Astrocyte (in vitro differentiated cells and primary cell): ENCODE measurements at regions not wholly inside any gene's neighbourhood (a gene's known extent, or its start where the extent isn't known, plus 50 kb on each side); places are given as distances from the start of the nearest gene placed in this dataset.

ENCODE experiments used
- DNase-seq: peaks from one replicate; pipeline ENCODE4 v3.0.0-alpha.2; 2010; ENCODE audit warnings: low read depth
- FAIRE-seq: peaks from 2 replicates; lab custom pipeline; 2011; peaks lifted over from hg19 to GRCh38; lab: Jason Lieb, UNC
- H2AFZ ChIP-seq: 2 replicates; pipeline ENCODE4 v1.6.0; 2012; ENCODE audit warnings: low read depth, low read length, inconsistent platforms
- H3K27ac ChIP-seq: 2 replicates; pipeline ENCODE4 v1.5.1; 2011; ENCODE audit warnings: low read depth, low read length, inconsistent platforms
- H3K27me3 ChIP-seq: 2 replicates; pipeline ENCODE4 v1.6.0; 2011; ENCODE audit warnings: low read length, inconsistent platforms; ENCODE audit not compliant: insufficient read depth
- H3K36me3 ChIP-seq: 2 replicates; pipeline ENCODE4 v1.5.1; 2011; ENCODE audit warnings: low read length, inconsistent platforms; ENCODE audit not compliant: insufficient read depth
- H3K4me1 ChIP-seq: 2 replicates; pipeline ENCODE4 v1.5.1; 2011; ENCODE audit warnings: low read length, inconsistent platforms; ENCODE audit not compliant: insufficient read depth
- H3K4me2 ChIP-seq: 2 replicates; pipeline ENCODE4 v1.6.0; 2012; ENCODE audit warnings: low read length, inconsistent platforms
- H3K4me3 ChIP-seq: 2 replicates; pipeline ENCODE4 v1.5.1; 2011; ENCODE audit warnings: low read depth, mild to moderate bottlenecking, low read length, inconsistent platforms; ENCODE audit not compliant: insufficient read depth
- H3K79me2 ChIP-seq: 2 replicates; pipeline ENCODE4 v1.6.0; 2012; ENCODE audit warnings: mild to moderate bottlenecking, low read length, inconsistent platforms; ENCODE audit not compliant: insufficient read depth
- H3K9ac ChIP-seq: 2 replicates; pipeline ENCODE4 v1.6.0; 2012; ENCODE audit warnings: mild to moderate bottlenecking, low read length, inconsistent platforms
- H3K9me3 ChIP-seq: 2 replicates; pipeline ENCODE4 v1.5.1; 2012; ENCODE audit warnings: low read depth, mild to moderate bottlenecking, low read length, inconsistent platforms; ENCODE audit not compliant: insufficient read depth
- H4K20me1 ChIP-seq: 2 replicates; pipeline ENCODE4 v1.6.0; 2012; ENCODE audit warnings: low read length, inconsistent platforms; ENCODE audit not compliant: insufficient read depth
- H3K27ac Mint-ChIP-seq: one replicate; pipeline ENCODE4 v1.8.0; 2021; ENCODE audit warnings: mild to moderate bottlenecking, mixed read lengths; ENCODE audit not compliant: unreplicated experiment
- H3K27me3 Mint-ChIP-seq: one replicate; pipeline ENCODE4 v1.8.0; 2021; ENCODE audit warnings: low read depth, mixed read lengths; ENCODE audit not compliant: unreplicated experiment
- H3K36me3 Mint-ChIP-seq: one replicate; pipeline ENCODE4 v1.8.0; 2021; ENCODE audit warnings: low read depth, mixed read lengths; ENCODE audit not compliant: unreplicated experiment
- H3K4me1 Mint-ChIP-seq: one replicate; pipeline ENCODE4 v1.8.0; 2021; ENCODE audit warnings: low read depth, mixed read lengths; ENCODE audit not compliant: unreplicated experiment
- H3K4me3 Mint-ChIP-seq: one replicate; pipeline ENCODE4 v1.8.0; 2021; ENCODE audit warnings: mild to moderate bottlenecking, moderate library complexity, mixed read lengths; ENCODE audit not compliant: unreplicated experiment
- H3K9me3 Mint-ChIP-seq: one replicate; pipeline ENCODE4 v1.8.0; 2021; ENCODE audit warnings: mild to moderate bottlenecking, mixed read lengths; ENCODE audit not compliant: unreplicated experiment
- EZH2 ChIP-seq: IDR thresholded peaks from 2 replicates; pipeline ENCODE4 v1.6.1; 2012; ENCODE audit warnings: mild to moderate bottlenecking, low read length, inconsistent platforms; ENCODE audit not compliant: insufficient read depth
- TF ChIP-seq, protein P1 (sequence below): IDR thresholded peaks from 2 replicates; pipeline ENCODE4 v1.5.1; 2011; ENCODE audit warnings: low read depth, mild to moderate bottlenecking, inconsistent platforms, low read length, moderate library complexity; ENCODE audit not compliant: insufficient read depth

DNA sequence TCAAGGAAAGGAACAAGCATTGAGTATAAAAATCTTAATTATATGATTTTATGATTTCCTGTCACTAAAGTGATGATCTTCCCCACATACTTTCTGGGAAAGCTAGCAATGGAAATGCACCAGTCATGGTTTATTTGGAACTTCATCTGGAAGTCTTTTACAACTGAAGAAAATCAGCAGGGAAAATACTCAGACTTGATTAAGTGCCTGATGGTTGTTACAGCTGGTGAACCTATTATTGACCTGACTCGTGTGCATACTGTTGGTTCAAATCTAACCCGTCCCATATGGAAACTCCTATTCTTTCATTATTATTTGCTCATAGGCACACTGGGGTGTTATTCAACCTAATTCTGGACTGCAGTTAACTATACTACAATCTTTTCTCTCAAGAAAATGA, 701.8 kb upstream of the CCDC54 start:
- no peak overlapping the region for H2AFZ ChIP-seq

GRCh38 chr3:106678657-106679390, 698.4 kb upstream of the CCDC54 start:
- no peaks in the 10 kb centered on the region for H3K27me3 ChIP-seq
- H3K27me3 Mint-ChIP-seq = no peaks in the 10 kb centered on the region
- H3K9me3 ChIP-seq = no peaks in the 10 kb centered on the region
- H3K4me2 ChIP-seq = no peak overlapping the region
- no peak overlapping the region for H3K9ac ChIP-seq
- H3K4me1 Mint-ChIP-seq = peaks cover 2% of the 10 kb centered on the region
- no peaks in the 10 kb centered on the region for H3K9me3 Mint-ChIP-seq
- H3K27ac Mint-ChIP-seq = no peak overlapping the region
- FAIRE-seq (no peak), DNase-seq (no peak)
- no peak overlapping the region for H3K4me3 ChIP-seq
- no peak overlapping the region for H2AFZ ChIP-seq
- H3K36me3 Mint-ChIP-seq = no peaks in the 10 kb centered on the region
- TF ChIP-seq EZH2 = no peak
- TF ChIP-seq, protein P1, sequence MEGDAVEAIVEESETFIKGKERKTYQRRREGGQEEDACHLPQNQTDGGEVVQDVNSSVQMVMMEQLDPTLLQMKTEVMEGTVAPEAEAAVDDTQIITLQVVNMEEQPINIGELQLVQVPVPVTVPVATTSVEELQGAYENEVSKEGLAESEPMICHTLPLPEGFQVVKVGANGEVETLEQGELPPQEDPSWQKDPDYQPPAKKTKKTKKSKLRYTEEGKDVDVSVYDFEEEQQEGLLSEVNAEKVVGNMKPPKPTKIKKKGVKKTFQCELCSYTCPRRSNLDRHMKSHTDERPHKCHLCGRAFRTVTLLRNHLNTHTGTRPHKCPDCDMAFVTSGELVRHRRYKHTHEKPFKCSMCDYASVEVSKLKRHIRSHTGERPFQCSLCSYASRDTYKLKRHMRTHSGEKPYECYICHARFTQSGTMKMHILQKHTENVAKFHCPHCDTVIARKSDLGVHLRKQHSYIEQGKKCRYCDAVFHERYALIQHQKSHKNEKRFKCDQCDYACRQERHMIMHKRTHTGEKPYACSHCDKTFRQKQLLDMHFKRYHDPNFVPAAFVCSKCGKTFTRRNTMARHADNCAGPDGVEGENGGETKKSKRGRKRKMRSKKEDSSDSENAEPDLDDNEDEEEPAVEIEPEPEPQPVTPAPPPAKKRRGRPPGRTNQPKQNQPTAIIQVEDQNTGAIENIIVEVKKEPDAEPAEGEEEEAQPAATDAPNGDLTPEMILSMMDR = no peak
- H3K27ac ChIP-seq = no peak overlapping the region
- no peak overlapping the region for H3K4me3 Mint-ChIP-seq
- no peaks in the 10 kb centered on the region for H4K20me1 ChIP-seq
- H3K36me3 ChIP-seq = no peaks in the 10 kb centered on the region
- H3K79me2 ChIP-seq = no peaks in the 10 kb centered on the region
- no peaks in the 10 kb centered on the region for H3K4me1 ChIP-seq

More for the DNA sequence above, 701.8 kb upstream of the CCDC54 start:
- no peaks in the 10 kb centered on the region for H3K36me3 ChIP-seq
- Mint-ChIP-seq H3K27me3 (no peaks in the 10 kb centered on the region), H3K9me3 (no peaks in the 10 kb centered on the region), H3K27ac (no peak overlapping the region), H3K36me3 (no peaks in the 10 kb centered on the region), H3K4me3 (no peak overlapping the region), H3K4me1 (no peaks in the 10 kb centered on the region)
- no peaks in the 10 kb centered on the region for H3K79me2 ChIP-seq
- no peak overlapping the region for H3K4me2 ChIP-seq
- TF ChIP-seq EZH2 = no peak
- TF ChIP-seq, protein P1 = no peak
- FAIRE-seq = no peak
- no peaks in the 10 kb centered on the region for H3K4me1 ChIP-seq
- H3K9ac ChIP-seq = no peak overlapping the region
- H3K27me3 ChIP-seq = no peaks in the 10 kb centered on the region
- H3K27ac ChIP-seq = no peak overlapping the region
- H3K9me3 ChIP-seq = no peaks in the 10 kb centered on the region
- H3K4me3 ChIP-seq = no peak overlapping the region
- DNase-seq = no peak
- H4K20me1 ChIP-seq = no peaks in the 10 kb centered on the region

DNA sequence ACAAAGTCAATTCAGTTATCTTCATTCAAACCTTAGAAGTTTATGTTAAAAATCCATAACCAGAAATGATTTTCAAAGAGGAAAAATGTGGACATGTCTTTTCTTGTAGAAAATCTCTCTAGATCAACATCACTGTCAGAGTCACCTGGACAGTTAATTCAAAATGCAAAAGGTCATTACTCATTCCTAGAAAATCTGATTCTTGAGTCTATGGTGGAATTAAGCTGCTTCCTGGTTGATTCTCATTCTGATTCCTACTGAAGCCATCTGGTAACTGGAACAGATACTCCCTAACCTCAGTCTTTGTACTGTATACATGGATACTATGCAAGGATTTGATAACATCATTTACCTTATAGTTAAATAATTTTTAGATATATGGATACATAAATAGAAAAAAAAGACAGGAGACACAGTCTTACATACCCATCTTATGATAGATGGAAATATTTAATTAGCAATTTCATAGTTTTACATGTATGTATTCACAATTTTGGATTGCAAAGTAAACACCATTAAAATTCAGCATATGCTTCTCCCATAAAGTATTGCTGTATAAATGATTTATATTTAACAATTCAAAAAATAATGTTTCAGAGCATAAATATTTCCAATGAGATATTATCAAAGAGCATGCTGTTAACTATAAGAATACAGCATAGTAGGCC, 693.2 kb upstream of the CCDC54 start:
- Mint-ChIP-seq H3K9me3 (no peaks in the 10 kb centered on the region), H3K4me3 (no peak overlapping the region), H3K36me3 (no peaks in the 10 kb centered on the region), H3K27ac (no peak overlapping the region), H3K27me3 (no peaks in the 10 kb centered on the region), H3K4me1 (peaks cover 7% of the 10 kb centered on the region)
- no peak overlapping the region for H3K27ac ChIP-seq
- H3K79me2 ChIP-seq = no peaks in the 10 kb centered on the region
- DNase-seq = no peak
- no peak overlapping the region for H3K9ac ChIP-seq
- H2AFZ ChIP-seq = no peak overlapping the region
- no peaks in the 10 kb centered on the region for H3K9me3 ChIP-seq
- no peaks in the 10 kb centered on the region for H3K4me1 ChIP-seq
- H3K4me2 ChIP-seq = no peak overlapping the region
- H3K4me3 ChIP-seq = no peak overlapping the region
- H4K20me1 ChIP-seq = no peaks in the 10 kb centered on the region
- TF ChIP-seq EZH2 = no peak
- TF ChIP-seq, protein P1 = no peak
- H3K27me3 ChIP-seq = no peaks in the 10 kb centered on the region
- H3K36me3 ChIP-seq = no peaks in the 10 kb centered on the region
- FAIRE-seq = no peak
